Inflammatory macrophage treated with lipopolysaccharide for 1 hour (primary cell): ENCODE measurements at regions not wholly inside any gene's neighbourhood (a gene's known extent, or its start where the extent isn't known, plus 50 kb on each side); places are given as distances from the start of the nearest gene placed in this dataset.

Experiments used
- DNase-seq, 2 donors: peaks; one replicate each; pipeline ENCODE4 v3.0.0-alpha.2; 2020 to 2022

DNA sequence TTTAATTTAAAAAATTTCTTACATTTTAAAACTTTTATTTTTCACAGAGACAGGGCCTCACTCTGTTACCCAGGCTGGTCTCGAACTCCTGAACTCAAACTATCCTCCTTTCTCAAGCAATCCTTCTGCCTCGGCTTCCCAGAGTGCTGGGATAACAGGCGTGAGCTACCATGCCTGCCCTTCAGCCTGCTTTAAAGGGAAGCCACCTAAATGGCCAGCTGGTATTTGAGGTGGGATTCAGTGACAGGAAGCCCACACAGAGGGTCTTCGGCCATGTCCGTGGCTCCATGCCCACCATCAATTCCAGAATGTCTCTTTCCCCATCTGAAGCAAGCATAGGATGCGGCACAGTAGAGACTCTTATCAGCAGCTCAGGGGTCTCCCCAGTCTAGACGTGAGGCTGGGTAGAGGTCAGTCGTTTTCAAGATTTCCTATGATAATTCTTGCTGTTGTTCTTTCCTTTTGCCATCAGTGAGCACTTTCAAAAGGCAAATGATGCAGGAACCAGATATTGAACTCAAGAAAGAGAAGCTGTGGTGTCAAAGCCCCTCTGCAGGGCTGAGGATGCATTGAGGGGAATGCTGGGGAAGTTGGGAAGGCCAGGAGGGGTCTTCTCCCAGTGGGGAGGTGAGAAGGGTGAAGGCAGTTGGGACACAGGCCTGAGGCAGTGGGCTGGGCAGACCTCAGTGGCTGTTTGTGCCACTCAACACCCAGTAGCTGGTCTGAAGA, 291.5 kb upstream of the IGFBP3 start:
- DNase-seq: no peak

- DNase-seq: no peak
These were observed 289.4 kb upstream of the IGFBP3 start for GRCh38 chr7:46210467-46210866.

- no peak for DNase-seq
These were observed 288.7 kb upstream of the IGFBP3 start for GRCh38 chr7:46209611-46210388.

GRCh38 chr7:46208635-46209525, 287.8 kb upstream of the IGFBP3 start:
- no peak for DNase-seq

- no peak for DNase-seq
These were observed 287.0 kb upstream of the IGFBP3 start for GRCh38 chr7:46207931-46208634.

DNA sequence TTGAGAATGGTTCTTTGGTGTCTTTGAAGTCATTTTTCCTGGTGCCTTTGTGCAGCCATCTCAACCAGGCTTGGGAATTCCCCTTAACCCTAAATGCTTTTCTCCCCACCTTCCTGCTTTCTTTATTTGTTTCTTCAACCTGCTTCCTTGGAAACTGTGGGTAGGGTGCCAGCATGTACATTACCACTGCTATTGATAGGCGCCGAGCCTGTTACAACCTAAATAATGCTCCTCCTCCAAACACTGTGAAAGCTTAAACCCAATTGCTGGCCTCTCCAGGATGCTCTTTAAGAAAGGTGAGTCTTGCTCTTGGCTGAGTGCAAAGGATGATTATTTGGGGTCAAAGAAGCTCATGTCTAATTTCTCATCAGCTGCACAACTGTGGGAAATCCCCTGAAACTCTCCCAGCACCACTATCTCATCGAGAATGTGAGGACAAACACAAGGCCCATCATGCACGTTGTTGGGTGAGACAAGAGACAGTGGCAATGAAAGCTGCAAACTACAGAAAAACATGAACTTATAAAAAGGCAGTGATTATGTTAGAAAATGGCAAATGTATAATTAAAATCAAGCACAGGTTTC, 285.5 kb upstream of the IGFBP3 start:
- no peak for DNase-seq

DNA sequence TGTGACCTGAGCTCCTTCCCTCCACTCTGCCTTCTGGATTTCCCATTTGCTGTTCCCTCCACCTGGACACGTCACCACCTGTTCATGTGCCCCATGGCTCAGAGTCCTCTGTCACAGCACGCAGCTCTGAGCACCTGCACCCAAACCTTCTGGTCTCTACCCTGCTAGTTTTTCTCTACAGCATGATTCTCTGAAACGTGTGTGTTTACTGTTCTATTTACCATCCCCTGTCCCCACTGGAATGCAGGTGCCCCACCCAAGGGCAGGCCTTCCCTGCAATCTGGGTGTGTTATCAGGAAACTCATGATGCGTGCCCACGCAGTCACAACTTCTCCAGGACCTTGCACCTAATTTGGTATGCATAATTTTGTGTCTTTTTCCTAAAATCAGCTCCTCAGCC, 284.4 kb upstream of the IGFBP3 start:
- no peak for DNase-seq

DNA sequence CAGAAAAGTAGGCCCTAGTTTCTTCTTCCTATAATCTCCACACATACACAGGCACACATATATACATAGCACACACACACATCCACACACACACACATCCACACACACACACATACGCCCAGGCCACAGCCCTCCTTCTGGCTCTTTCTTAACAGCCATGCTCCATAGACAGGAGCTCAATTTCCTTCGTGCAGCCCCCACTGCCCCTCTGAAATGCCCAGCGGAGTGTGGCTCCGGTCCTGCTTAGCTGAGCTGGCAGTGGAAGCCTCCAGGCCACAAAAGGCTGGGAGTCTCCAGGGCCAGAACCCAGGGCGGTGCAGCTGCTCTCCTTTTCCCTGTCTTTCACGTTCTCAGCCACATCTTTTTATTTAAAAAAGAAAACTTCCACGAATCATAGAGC, 282.9 kb upstream of the IGFBP3 start:
- DNase-seq: no peak

DNA sequence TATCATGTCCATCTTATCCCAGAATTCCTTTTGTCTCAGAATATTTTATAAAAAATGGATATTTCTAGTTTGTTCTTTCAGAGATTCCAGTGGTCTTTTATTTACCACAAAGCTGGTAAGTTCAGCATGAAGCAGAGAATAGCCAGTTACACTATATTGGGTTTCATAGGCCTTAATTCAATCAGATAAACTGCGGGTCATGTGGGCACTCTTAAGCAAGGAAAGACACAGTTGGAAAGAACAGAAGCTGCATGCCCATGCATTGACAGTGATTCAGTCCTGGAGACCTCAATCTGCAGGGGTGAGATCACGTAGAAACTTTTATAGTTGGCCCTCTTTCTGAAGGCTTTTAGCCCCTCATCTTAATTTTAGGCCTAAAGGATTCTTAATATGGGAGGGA, 281.3 kb upstream of the IGFBP3 start:
- no peak for DNase-seq

GRCh38 chr7:46201961-46202360, 280.9 kb upstream of the IGFBP3 start:
- DNase-seq: no peak

DNA sequence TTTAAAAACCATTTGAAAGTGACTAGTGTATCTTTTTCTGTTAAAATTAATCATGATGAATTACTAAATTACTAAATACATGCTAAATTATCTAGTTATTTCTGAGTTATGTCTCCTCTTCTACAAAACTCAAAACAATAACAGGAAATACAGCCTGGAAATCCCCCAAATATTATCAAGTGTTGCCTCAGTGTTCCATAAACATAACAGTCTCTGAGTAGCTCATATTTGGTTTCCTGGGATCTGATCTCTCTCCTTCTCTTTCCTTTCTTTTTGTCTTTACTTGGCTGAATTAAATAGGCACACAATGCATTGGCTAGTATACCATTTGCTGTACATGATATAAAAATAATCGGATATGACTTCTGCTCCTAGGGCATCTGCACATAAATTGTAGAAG, 277.6 kb upstream of the IGFBP3 start:
- no peak for DNase-seq

DNA sequence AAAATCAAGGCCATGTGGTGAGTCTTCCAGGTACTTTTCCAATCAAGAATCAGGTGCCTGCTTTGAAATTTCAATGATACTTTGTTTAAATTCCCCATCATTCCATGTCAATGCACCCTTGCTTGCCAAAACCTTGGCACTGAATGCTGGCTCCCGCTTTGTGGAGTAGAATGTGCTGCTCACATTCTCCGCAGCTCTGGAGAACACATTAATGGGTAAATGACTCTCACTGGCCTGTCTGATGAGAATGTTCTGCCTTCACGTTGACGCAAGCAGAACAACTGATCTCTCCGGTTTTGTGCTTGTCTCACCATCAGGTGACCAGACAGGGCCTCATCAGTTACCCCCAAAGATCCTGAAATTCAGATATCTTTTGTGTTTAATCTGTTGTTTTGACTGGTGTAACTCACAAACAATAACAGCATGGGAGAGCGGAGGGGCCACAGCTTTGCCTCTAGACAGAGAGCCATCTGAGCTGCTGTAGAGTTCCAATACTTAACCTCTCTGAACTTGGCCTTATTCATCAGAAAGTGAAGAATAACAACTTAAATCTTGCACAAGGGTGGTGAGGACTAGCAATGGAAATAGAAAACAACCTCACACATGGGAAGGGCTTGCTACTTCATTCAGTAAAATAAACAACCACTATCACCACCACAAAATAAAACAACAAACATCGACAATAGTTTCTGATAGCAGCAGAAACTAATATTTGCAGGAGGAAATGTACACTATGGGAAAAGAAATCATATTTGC, 276.9 kb upstream of the IGFBP3 start:
- no peak for DNase-seq

DNA sequence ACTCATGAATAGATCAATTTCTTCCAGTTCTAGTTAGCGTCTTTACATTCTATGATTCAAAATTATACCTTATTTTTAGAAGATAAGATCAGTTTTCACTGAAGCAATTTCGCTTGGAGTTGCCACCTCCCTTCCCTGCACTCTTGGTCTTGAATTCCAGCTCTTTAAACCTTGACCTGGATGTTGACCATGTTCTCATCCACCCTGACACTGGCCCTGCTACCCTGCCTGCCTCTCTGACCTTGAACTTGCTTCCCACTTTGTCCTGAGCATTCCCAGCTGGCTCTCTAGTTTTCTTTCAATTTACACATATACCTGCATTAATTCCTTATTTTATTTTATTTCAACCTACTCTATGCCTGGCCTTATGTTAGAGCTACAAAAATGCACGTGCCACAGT, 274.9 kb upstream of the IGFBP3 start:
- no peak for DNase-seq

GRCh38 chr7:46192271-46192670, 271.2 kb upstream of the IGFBP3 start:
- DNase-seq: no peak

DNA sequence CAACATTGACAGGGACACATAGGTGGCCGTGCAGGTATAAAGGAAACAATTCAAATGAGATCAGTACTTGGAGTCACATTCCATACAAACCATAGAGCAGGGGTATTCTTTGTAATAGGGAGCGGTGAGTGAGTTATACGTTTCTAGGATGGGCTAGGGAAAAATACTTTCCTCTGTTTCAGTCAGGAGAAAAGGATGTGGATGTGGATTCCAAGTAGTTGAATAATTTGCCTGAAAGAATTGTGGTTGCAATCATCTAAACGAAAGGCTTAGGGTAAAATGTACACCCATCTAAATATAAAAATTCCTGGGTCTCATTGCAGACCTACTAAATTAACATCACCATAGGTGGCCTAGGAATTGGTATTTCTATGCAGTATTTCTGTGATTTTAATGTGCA, 270.7 kb upstream of the IGFBP3 start:
- no peak for DNase-seq

DNA sequence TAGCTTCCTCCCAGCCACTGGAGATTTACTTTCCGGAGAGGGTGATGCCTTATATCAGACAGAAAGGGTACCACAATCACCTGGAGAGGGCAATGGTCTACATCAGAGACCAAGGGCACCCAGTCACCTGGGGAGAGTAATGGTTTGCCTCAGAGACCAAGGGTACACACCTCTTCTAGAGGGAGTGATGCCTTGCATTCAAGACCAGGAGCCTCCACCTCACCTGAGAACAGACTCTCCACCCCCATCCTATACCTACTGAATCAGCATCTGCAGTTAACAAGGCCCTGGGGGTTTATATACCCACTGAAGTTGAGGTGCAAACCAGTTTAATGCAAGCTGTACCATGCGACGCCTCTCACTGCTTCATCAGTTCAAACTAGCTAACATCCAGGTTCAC, 270.2 kb upstream of the IGFBP3 start:
- no peak for DNase-seq

DNA sequence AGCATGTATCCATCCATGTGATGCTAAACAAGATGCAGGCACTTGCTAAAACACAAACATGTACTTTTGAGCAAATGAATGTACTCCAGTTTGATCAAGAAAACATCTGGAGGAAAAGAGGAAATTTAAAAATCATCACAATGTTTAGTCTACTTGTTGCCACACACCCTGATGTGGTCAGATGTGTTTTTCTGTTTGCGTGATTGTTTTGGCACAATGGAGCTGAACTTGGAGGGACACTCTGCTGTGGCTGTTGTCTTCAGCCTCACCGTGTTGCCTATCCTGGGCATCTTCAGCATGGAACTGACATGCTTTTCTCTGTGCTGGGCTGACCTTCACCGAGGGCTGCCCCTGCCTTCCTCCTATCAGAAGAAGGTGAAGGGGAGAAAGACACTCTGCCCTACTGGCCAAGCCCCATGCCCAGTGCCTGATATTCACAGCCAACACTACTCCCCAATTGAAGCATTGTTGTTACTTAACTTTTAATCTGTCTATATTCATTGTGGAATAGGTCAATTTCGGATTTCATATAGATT, 268.3 kb upstream of the IGFBP3 start:
- DNase-seq: no peak

DNA sequence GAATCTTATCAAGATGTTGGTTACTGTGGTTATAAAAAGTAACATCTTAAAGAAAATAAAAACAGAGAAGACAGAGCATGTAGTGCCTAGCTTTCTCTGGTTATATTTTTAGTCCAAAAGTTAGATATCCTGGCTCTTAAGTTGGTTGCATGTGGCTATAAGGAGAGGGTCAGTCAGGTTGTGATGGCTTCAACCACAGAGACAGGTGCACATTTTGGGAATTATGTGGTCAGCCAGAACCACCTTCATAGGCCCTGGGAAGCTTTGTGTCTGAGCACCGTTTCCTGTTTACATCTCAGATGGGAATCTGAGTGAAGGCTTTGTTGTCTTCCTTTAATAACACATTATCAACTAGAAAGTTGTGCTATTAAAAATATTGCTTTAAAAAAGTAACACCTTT, 265.1 kb upstream of the IGFBP3 start:
- no peak for DNase-seq

- DNase-seq: no peak
These were observed 258.1 kb upstream of the IGFBP3 start for GRCh38 chr7:46179061-46179610.

GRCh38 chr7:46178661-46179060, 257.6 kb upstream of the IGFBP3 start:
- no peak for DNase-seq

GRCh38 chr7:46177821-46178220, 256.7 kb upstream of the IGFBP3 start:
- no peak for DNase-seq
